ENCODE measurements at regions not wholly inside any gene's neighbourhood (a gene's known extent, or its start where the extent isn't known, plus 50 kb on each side); places are given as distances from the start of the nearest gene placed in this dataset.

- intact Hi-C loops (cut with micrococcal nuclease), result no loop called here
- no peak for DNase-seq (ENCODE audit: low spot score)
These were observed 472.6 kb upstream of the KLHL1 start for GRCh38 chr13:70580825-70581224.

DNA sequence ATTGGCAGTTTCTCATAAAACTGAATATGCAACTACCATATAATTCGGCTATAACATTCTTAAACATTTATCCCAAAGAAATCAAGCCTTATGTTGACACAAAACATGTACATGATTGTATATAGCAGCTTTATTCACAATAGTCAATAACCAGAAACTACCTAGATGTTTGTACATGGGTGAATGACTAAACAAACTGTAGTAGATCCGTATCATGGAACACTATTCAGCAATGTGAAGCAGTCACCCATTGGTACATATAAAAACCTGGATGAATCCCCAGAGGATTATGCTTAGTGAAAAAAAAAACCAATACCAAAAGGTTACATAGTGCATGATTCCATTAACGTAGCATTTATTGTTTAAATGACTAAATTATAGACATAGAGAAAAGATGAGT, 471.7 kb upstream of the KLHL1 start:
- no peak overlapping the region for H3K4me3 Mint-ChIP-seq (ENCODE audit: low read depth)
- intact Hi-C loops (cut with micrococcal nuclease), result no loop called here
- no peaks in the 10 kb centered on the region for H3K27me3 Mint-ChIP-seq (ENCODE audit: low read depth)
- H3K4me1 Mint-ChIP-seq (ENCODE audit: low read depth), result no peaks in the 10 kb centered on the region
- H3K9me3 Mint-ChIP-seq, result no peaks in the 10 kb centered on the region
- no peak overlapping the region for H3K27ac Mint-ChIP-seq
- no peak for DNase-seq (ENCODE audit: low spot score)
- H3K36me3 Mint-ChIP-seq (ENCODE audit: low read depth), result no peaks in the 10 kb centered on the region

More at GRCh38 chr13:70580825-70581224, 472.6 kb upstream of the KLHL1 start:
- no peaks in the 10 kb centered on the region for H3K4me1 Mint-ChIP-seq (ENCODE audit: low read depth)
- no peaks in the 10 kb centered on the region for H3K27me3 Mint-ChIP-seq (ENCODE audit: low read depth)
- no peaks in the 10 kb centered on the region for H3K36me3 Mint-ChIP-seq (ENCODE audit: low read depth)
- no peak overlapping the region for H3K4me3 Mint-ChIP-seq (ENCODE audit: low read depth)
- H3K9me3 Mint-ChIP-seq, result no peaks in the 10 kb centered on the region
- no peak overlapping the region for H3K27ac Mint-ChIP-seq

DNA sequence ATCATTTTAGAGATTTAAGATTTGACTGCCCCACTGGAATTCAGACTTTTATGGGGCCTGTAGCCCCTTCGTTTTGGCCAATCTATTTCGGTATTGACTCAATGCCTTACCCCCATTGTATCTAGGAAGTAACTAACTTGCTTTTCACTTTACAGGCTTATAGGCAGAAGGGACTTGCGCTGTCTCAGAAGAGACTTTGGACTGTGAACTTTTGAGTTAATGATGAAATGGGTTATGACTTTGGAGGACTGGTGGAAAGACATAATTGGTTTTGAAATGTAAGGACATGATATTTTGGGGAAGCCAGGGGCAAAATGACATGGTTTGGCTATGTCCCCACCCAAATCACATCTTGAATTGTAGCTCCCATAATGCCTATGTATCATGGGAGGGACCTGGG, 463.0 kb upstream of the KLHL1 start:
- no peaks in the 10 kb centered on the region for H3K9me3 Mint-ChIP-seq
- no peaks in the 10 kb centered on the region for H3K4me1 Mint-ChIP-seq (ENCODE audit: low read depth)
- intact Hi-C loops (cut with micrococcal nuclease), result no loop called here
- H3K27ac Mint-ChIP-seq, result no peak overlapping the region
- H3K4me3 Mint-ChIP-seq (ENCODE audit: low read depth), result no peak overlapping the region
- no peaks in the 10 kb centered on the region for H3K36me3 Mint-ChIP-seq (ENCODE audit: low read depth)
- no peak for DNase-seq (ENCODE audit: low spot score)
- no peaks in the 10 kb centered on the region for H3K27me3 Mint-ChIP-seq (ENCODE audit: low read depth)

GRCh38 chr13:70568571-70568970, 460.3 kb upstream of the KLHL1 start:
- H3K4me1 Mint-ChIP-seq (ENCODE audit: low read depth), result no peaks in the 10 kb centered on the region
- H3K4me3 Mint-ChIP-seq (ENCODE audit: low read depth), result no peak overlapping the region
- H3K9me3 Mint-ChIP-seq, result no peaks in the 10 kb centered on the region
- no peak for DNase-seq (ENCODE audit: low spot score)
- H3K36me3 Mint-ChIP-seq (ENCODE audit: low read depth), result no peaks in the 10 kb centered on the region
- no peak overlapping the region for H3K27ac Mint-ChIP-seq
- intact Hi-C loops (cut with micrococcal nuclease), result loop anchor here (5.0 kb wide), 1 partner anchor 1031 kb away; no protein-coding TSS in a partner anchor
- H3K27me3 Mint-ChIP-seq (ENCODE audit: low read depth), result no peaks in the 10 kb centered on the region

GRCh38 chr13:70544706-70545105, 436.5 kb upstream of the KLHL1 start:
- Mint-ChIP-seq H3K4me3 (ENCODE audit: low read depth) (no peak overlapping the region), H3K4me1 (ENCODE audit: low read depth) (no peaks in the 10 kb centered on the region), H3K27me3 (ENCODE audit: low read depth) (no peaks in the 10 kb centered on the region), H3K27ac (no peak overlapping the region), H3K9me3 (no peaks in the 10 kb centered on the region), H3K36me3 (ENCODE audit: low read depth) (no peaks in the 10 kb centered on the region)
- no peak for DNase-seq (ENCODE audit: low spot score)
- intact Hi-C loops (cut with micrococcal nuclease), result no loop called here

- H3K27ac Mint-ChIP-seq, result no peak overlapping the region
- intact Hi-C loops (cut with micrococcal nuclease), result no loop called here
These were observed 433.2 kb upstream of the KLHL1 start for GRCh38 chr13:70541451-70541850.

DNA sequence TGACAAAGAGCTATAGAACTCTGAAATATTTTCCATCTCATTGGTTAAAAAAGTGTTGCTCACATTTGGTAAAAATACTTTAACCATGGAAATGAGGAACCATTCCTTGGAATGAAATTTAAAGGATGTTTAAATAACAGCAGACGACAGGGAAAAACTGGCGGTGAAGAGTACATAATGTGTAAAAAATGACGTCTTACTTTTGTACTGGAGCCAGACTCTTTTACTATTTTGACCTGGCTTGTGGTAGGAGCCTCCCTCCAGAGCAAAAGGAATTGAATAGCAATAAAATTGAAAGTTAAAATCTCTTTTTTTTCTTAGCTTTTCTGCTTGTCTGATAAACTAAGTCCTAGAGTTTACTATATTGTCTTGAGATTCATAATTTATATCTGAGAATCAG, 426.2 kb upstream of the KLHL1 start:
- Mint-ChIP-seq H3K4me1 (ENCODE audit: low read depth) (no peaks in the 10 kb centered on the region), H3K36me3 (ENCODE audit: low read depth) (no peaks in the 10 kb centered on the region), H3K4me3 (ENCODE audit: low read depth) (no peak overlapping the region), H3K27me3 (ENCODE audit: low read depth) (no peaks in the 10 kb centered on the region), H3K9me3 (peaks cover 16% of the 10 kb centered on the region), H3K27ac (no peak overlapping the region)
- DNase-seq (ENCODE audit: low spot score), result no peak
- intact Hi-C loops (cut with micrococcal nuclease), result no loop called here

More at GRCh38 chr13:70541451-70541850, 433.2 kb upstream of the KLHL1 start:
- no peaks in the 10 kb centered on the region for H3K4me1 Mint-ChIP-seq (ENCODE audit: low read depth)
- no peak overlapping the region for H3K4me3 Mint-ChIP-seq (ENCODE audit: low read depth)
- H3K36me3 Mint-ChIP-seq (ENCODE audit: low read depth), result no peaks in the 10 kb centered on the region
- no peaks in the 10 kb centered on the region for H3K27me3 Mint-ChIP-seq (ENCODE audit: low read depth)
- H3K9me3 Mint-ChIP-seq, result peaks cover 9% of the 10 kb centered on the region
- DNase-seq (ENCODE audit: low spot score), result no peak

GRCh38 chr13:70529652-70530051, 421.4 kb upstream of the KLHL1 start:
- intact Hi-C loops (cut with micrococcal nuclease), result no loop called here
- H3K27me3 Mint-ChIP-seq (ENCODE audit: low read depth), result no peaks in the 10 kb centered on the region
- no peak overlapping the region for H3K4me3 Mint-ChIP-seq (ENCODE audit: low read depth)
- no peak for DNase-seq (ENCODE audit: low spot score)
- no peak overlapping the region for H3K27ac Mint-ChIP-seq
- H3K4me1 Mint-ChIP-seq (ENCODE audit: low read depth), result no peaks in the 10 kb centered on the region
- H3K9me3 Mint-ChIP-seq, result peaks cover 6% of the 10 kb centered on the region
- no peaks in the 10 kb centered on the region for H3K36me3 Mint-ChIP-seq (ENCODE audit: low read depth)

GRCh38 chr13:70527599-70527998, 419.3 kb upstream of the KLHL1 start:
- Mint-ChIP-seq H3K27me3 (ENCODE audit: low read depth) (no peaks in the 10 kb centered on the region), H3K36me3 (ENCODE audit: low read depth) (no peaks in the 10 kb centered on the region), H3K9me3 (peaks cover 5% of the 10 kb centered on the region), H3K4me1 (ENCODE audit: low read depth) (no peaks in the 10 kb centered on the region), H3K4me3 (ENCODE audit: low read depth) (no peak overlapping the region), H3K27ac (no peak overlapping the region)
- no peak for DNase-seq (ENCODE audit: low spot score)
- intact Hi-C loops (cut with micrococcal nuclease), result no loop called here

DNA sequence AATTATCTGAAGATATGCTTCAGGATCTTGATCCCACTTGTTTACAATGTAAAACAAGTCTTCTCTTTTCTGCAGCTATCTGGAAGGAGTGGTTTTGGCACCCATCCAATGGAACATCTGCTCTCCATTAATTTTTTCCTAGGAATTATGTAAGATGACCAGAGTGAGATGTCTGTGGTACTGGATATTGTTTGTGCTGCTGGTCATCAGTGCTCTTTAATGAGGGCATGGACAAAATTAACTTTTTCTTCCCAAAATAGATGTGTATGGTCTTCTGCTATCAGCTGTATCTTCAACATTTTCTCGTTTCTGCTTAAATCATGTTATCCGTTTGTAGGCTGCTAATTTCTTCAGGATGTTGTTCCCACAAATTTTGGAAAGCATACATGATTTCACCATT, 415.4 kb upstream of the KLHL1 start:
- no peak overlapping the region for H3K27ac Mint-ChIP-seq
- intact Hi-C loops (cut with micrococcal nuclease), result no loop called here
- no peak for DNase-seq (ENCODE audit: low spot score)
- no peaks in the 10 kb centered on the region for H3K36me3 Mint-ChIP-seq (ENCODE audit: low read depth)
- H3K4me1 Mint-ChIP-seq (ENCODE audit: low read depth), result no peaks in the 10 kb centered on the region
- no peak overlapping the region for H3K4me3 Mint-ChIP-seq (ENCODE audit: low read depth)
- peaks cover 10% of the 10 kb centered on the region for H3K9me3 Mint-ChIP-seq
- no peaks in the 10 kb centered on the region for H3K27me3 Mint-ChIP-seq (ENCODE audit: low read depth)

GRCh38 chr13:70520275-70521036, 412.2 kb upstream of the KLHL1 start:
- DNase-seq (ENCODE audit: low spot score), result no peak
- H3K4me1 Mint-ChIP-seq (ENCODE audit: low read depth), result no peaks in the 10 kb centered on the region
- no peak overlapping the region for H3K27ac Mint-ChIP-seq
- no peaks in the 10 kb centered on the region for H3K36me3 Mint-ChIP-seq (ENCODE audit: low read depth)
- no peaks in the 10 kb centered on the region for H3K27me3 Mint-ChIP-seq (ENCODE audit: low read depth)
- no peak overlapping the region for H3K4me3 Mint-ChIP-seq (ENCODE audit: low read depth)
- peaks cover 10% of the 10 kb centered on the region for H3K9me3 Mint-ChIP-seq
- intact Hi-C loops (cut with micrococcal nuclease), result no loop called here

- Mint-ChIP-seq H3K4me1 (ENCODE audit: low read depth) (no peaks in the 10 kb centered on the region), H3K9me3 (peaks cover 8% of the 10 kb centered on the region), H3K27me3 (ENCODE audit: low read depth) (no peaks in the 10 kb centered on the region), H3K27ac (no peak overlapping the region), H3K36me3 (ENCODE audit: low read depth) (no peaks in the 10 kb centered on the region), H3K4me3 (ENCODE audit: low read depth) (no peak overlapping the region)
- no peak for DNase-seq (ENCODE audit: low spot score)
- intact Hi-C loops (cut with micrococcal nuclease), result no loop called here
These were observed 409.8 kb upstream of the KLHL1 start for GRCh38 chr13:70518081-70518480.

DNA sequence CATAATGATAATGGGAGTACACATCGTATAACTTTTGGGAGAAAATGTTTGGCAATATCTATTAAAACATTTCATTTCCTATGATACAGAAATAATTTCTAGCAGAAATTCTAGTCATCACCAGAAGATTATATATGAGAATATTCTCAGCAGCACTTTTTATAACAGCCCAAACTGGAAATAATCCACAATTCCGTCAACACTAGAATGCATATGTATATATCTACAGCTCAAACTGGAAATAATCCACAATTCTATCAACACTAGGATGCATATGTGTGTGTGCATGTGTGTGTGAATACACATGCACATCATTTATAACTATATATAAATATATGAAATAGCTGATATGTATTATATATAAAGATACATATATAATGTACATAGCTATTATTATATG, 408.0 kb upstream of the KLHL1 start:
- H3K36me3 Mint-ChIP-seq (ENCODE audit: low read depth), result no peaks in the 10 kb centered on the region
- intact Hi-C loops (cut with micrococcal nuclease), result no loop called here
- DNase-seq (ENCODE audit: low spot score), result no peak
- H3K27me3 Mint-ChIP-seq (ENCODE audit: low read depth), result no peaks in the 10 kb centered on the region
- H3K9me3 Mint-ChIP-seq, result peaks cover 12% of the 10 kb centered on the region
- H3K27ac Mint-ChIP-seq, result no peak overlapping the region
- H3K4me3 Mint-ChIP-seq (ENCODE audit: low read depth), result no peak overlapping the region
- H3K4me1 Mint-ChIP-seq (ENCODE audit: low read depth), result no peaks in the 10 kb centered on the region

Data from activated T-helper 2 cell treated with anti-CD3 and anti-CD28 coated beads, Interferon-gamma antibody, Interleukin-2, Interleukin-4, amounts not matched to agents 10 μg/mL and 5 μg/mL and 100 μg/mL, durations not matched to agents 14 hours and 24 hours and 36 hours (primary cell).